Sigmoid colon (tissue), 4 donors: ENCODE measurements at regions not wholly inside any gene's neighbourhood (a gene's known extent, or its start where the extent isn't known, plus 50 kb on each side); places are given as distances from the start of the nearest gene placed in this dataset.

Experiments
- POLR2A ChIP-seq, 2 donors: fragments of 450-650 bp; IDR thresholded peaks; one replicate each; pipeline ENCODE4 v1.6.1; 2016; ENCODE audit warnings: antibody characterized with exemption in 2 of 2, mild to moderate bottlenecking in 2 of 2, moderate library complexity in 2 of 2
- POLR2AphosphoS5 ChIP-seq, 4 donors: sonication (generic); formaldehyde crosslinking; IDR thresholded peaks; one replicate each; pipeline ENCODE4 v1.6.1; 2017; ENCODE audit warnings: antibody characterized with exemption in 4 of 4

GRCh38 chr11:127506647-127507046 is 506.1 kb upstream of the KIRREL3 start:
- no peak for TF ChIP-seq POLR2A (IDR thresholded peaks at IDR 0.05)
- TF ChIP-seq POLR2AphosphoS5 (IDR thresholded peaks at IDR 0.05) = no peak
